Prostate gland (tissue), 2 donors: ENCODE measurements at regions not wholly inside any gene's neighbourhood (a gene's known extent, or its start where the extent isn't known, plus 50 kb on each side); places are given as distances from the start of the nearest gene placed in this dataset.

Source experiments
- CTCF ChIP-seq, 4 experiments: fragments of 200-600 bp in 2 of 4; fragments of 450-650 bp in 2 of 4; sonication (generic) in 2 of 4; IDR thresholded peaks; 1 replicate in 3 of 4; 2 replicates in 1 of 4; pipeline ENCODE4 v1.5.1; 2016 to 2019; ENCODE audit warnings: antibody characterized with exemption in 4 of 4, mild to moderate bottlenecking in 2 of 4, moderate library complexity in 2 of 4
- POLR2A ChIP-seq: fragments of 450-650 bp; IDR thresholded peaks from one replicate; pipeline ENCODE4 v1.6.1; 2016; ENCODE audit warnings: antibody characterized with exemption, mild to moderate bottlenecking
- POLR2AphosphoS5 ChIP-seq: sonication (generic); formaldehyde crosslinking; IDR thresholded peaks from one replicate; pipeline ENCODE4 v1.6.1; 2017; ENCODE audit warnings: antibody characterized with exemption

- TF ChIP-seq POLR2A = no peak
- no peak for TF ChIP-seq CTCF (IDR thresholded peaks at IDR 0.05)
- no peak for TF ChIP-seq POLR2AphosphoS5
Observed at GRCh38 chr12:65618588-65618987, 205.7 kb upstream of the HMGA2 start.
